Transverse colon (tissue), 3 donors: ENCODE measurements at regions not wholly inside any gene's neighbourhood (a gene's known extent, or its start where the extent isn't known, plus 50 kb on each side); places are given as distances from the start of the nearest gene placed in this dataset.

Source experiments
- POLR2A ChIP-seq: fragments of 450-650 bp; IDR thresholded peaks from one replicate; pipeline ENCODE4 v1.6.1; 2016; ENCODE audit warnings: antibody characterized with exemption, mild to moderate bottlenecking, moderate library complexity
- POLR2AphosphoS5 ChIP-seq, 3 donors: sonication (generic); formaldehyde crosslinking; IDR thresholded peaks; one replicate each; pipeline ENCODE4 v1.6.1; 2016; ENCODE audit warnings: antibody characterized with exemption in 3 of 3

DNA sequence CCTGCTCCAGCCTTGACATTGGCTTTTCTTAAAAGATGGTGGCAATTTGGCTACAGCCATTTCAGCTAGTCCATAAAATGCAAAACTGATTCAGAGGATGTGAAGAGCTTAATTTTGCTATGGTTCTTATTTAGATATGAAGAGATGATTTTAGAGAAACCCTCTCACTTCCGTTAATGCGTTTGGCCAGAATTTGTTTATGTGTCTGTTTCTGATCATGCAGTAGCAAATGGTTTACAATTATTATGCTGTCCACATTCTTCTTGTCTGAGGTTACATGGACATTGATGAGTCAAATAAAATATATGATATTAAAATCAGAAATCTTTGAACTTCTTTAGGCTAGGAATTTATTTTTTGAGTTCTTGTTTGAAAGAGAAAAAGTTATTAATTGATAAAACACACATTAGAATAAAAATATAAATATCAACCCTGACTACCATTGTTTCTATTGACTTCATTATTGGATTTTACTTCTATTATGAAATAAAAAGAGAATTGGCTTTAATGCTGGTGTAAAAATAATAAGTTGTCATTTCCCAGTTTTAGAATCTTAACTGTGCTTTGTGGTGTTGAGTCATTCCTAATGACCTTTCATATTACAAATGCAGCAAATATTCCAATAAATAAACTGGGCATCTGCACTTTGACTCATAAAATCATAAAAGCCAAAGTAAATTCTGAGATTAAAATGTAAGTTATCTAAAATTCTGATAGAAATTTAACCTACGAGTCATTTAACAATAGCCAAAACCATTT, 1286.0 kb upstream of the GJE1 start:
- no peak for TF ChIP-seq POLR2A
- TF ChIP-seq POLR2AphosphoS5 (IDR thresholded peaks at IDR 0.05) = no peak
